MV-4-11 (cell line): ENCODE measurements at regions not wholly inside any gene's neighbourhood (a gene's known extent, or its start where the extent isn't known, plus 50 kb on each side); places are given as distances from the start of the nearest gene placed in this dataset.
"Not testable (repeated sequence)": the region's sequence is repeated elsewhere in the genome, so short reads cannot be mapped to it uniquely, and the experiment has no call there.

Experiments used
- DNase-seq: peaks from one replicate; lab custom pipeline; 2025; lab: John Stamatoyannopoulos, UW

DNA sequence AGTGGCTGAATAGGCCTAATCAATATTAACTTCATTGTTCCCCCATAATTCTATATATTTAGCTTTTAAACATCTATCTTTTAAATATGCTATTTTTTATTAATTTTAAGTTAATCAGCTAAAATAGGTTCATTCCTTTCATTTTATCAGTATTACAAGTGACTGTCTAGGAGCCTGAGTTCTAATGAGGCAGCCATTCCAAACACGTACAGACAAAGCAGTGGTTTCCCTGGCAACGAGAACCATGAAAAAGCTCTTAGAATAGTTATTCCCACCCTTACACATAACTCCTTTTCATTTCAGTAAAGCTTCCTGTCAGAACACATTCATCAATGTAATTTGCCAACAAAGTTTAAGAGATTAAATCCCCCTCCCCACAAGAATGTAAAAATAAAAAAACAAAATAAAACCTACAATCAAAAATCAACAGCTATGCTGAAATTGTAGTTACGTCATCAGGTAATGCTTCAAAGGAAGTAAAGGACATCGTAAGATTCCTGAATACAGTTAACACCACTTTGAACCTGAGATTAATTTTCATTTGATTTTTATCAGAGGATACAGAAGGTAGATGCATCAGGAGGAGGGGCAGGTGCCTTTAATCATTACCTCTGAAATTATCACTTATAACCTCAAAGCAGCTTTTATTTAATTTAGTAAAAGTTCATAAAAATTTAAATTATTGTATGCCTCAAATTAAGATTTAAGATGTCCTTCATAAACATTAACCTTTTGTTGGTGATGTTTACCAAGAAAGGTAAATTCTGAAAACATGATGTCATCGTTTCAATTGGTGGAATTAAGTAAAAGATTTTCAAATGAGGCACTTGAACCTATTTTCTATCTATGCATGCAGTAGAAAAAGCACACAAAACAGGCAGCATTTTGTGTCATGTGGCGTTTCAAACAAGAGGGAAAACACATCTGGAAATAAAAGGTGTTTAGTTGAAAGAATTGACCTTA, 967.2 kb upstream of the FOXG1 start:
- not testable (repeated sequence) for DNase-seq

DNA sequence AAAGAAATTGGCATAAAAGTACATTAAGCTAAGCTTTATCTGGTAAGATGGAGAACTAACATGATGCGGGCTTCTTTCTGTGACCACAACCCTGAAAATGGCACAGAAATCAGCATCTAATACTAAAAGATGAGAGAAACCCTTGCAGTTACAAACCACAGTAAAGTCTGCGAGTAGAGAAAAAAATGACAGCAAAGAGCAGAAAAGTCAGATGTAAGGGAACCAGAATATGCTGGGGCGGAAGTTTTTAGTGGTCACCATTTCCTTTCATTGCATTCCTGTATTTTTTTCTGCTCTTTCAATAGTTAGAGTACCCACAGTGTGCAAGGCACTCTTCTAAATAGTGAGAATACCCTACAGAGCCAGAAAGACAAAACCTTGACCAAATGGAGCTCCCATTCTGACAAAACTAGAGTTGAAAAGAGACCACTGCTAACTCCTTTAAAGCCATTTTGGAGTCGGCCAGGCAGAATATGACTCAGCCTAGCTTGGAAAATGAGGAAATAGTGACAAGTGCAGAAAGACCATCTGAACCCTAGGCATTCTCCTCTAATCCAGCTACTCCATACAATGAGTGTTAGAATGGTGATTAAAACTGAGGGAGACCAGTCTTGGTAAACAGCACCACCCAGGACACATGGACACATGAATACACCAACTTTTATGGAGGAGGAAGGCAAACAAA, 948.7 kb upstream of the FOXG1 start:
- DNase-seq = peak; percentile 87

- DNase-seq = peak; percentile 96
Observed at GRCh38 chr14:27826149-27826548, 940.4 kb upstream of the FOXG1 start.

DNA sequence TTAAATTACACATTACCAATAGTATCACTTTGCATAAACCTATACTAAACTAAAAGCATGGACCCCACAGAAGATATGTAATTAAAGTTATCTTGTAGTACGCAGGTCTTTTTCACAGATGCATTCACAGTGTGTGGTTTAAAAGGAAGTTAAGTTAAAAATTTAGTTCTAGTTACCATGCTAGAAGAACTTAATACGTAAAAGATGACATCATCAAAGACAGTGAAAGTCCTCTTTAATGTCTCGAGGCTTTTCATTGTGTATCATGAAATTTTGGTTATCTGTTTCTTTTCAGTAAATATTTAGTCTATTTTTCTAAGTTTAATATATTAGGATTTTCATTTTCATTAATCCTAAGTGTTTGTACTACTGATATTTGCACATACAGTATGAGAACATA, 934.6 kb upstream of the FOXG1 start:
- DNase-seq = not testable (repeated sequence)

DNA sequence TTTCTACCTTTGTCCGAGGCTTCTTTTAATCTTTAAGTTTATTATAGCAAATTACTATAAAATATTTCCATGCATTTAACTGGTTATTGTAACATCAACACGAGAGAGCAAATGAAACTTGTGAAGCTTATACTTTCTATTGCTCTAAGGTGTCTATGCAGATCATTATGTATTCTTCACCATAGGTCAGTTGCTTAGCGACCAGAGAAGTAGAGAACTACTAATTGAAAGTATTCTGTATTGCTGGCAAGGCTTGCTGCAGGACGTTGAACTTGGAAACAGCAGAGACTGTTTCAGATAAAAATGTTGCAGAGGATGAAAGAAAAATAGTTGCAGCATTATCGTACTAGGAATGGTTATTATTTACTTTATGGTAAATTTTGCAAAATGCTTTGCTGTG, 933.6 kb upstream of the FOXG1 start:
- not testable (repeated sequence) for DNase-seq

- DNase-seq = no peak
Observed at GRCh38 chr14:27836386-27836785, 930.2 kb upstream of the FOXG1 start.

- DNase-seq = no peak
Observed at GRCh38 chr14:27845241-27845850, 921.2 kb upstream of the FOXG1 start.

DNA sequence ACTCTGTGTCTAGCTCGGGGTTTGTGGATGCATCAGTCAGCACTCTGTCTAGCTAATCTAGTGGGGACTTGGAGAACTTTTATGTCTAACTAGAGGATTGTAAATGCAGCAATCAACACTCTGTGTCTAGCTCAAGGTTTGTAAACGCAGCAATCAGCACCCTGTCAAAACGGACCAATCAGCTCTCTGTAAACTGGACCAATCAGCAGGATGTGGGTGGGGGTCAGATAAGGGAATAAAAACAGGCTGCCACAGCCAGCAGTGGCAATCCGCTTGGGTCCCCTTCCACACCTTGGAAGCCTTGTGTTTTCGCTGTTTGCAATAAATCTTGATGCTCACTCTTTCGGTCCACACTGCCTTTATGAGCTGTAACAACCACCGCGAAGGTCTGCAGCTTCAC, 920.7 kb upstream of the FOXG1 start:
- DNase-seq = no peak

- DNase-seq = not testable (repeated sequence)
Observed at GRCh38 chr14:27847480-27847879, 919.1 kb upstream of the FOXG1 start.

DNA sequence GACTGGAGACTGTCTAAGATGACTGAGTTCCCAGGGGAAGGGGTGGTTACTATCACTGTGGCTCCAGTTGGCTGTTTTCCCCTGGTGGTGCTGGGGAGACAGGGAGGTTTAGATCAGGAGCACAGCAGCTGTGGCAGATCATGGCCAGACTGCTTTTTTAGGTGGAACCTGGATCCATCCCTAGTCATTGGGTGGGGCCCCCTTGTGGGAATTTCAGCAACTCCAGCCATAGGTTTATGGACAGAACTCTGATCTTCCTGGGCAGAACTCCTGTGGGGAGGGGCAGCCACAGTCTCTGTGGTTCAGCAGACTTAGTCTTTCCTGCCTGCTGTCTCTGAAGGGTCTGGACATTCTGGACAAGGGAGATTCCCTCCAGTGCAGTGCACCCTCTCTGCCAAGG, 917.4 kb upstream of the FOXG1 start:
- DNase-seq = not testable (repeated sequence)

- no peak for DNase-seq
Observed at GRCh38 chr14:27862684-27863083, 903.9 kb upstream of the FOXG1 start.

DNA sequence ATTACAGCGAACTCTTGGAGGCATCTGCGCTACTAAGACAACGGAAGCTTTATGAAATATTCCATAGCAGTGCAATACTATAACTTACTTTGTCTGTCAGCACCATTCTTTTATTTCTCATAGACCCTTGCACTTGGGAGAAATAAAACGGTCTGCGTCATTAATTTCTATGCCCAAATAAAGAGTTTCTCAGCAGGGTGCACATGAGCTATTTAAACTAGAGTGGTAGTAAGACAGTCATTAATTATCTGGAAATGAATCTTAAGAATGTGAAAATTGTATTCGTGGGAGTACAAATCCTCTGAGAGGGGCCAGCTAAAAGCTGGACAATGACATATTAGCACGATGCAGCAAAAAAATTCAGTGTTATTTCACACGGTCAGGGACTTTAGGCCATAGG, 903.4 kb upstream of the FOXG1 start:
- no peak for DNase-seq

DNA sequence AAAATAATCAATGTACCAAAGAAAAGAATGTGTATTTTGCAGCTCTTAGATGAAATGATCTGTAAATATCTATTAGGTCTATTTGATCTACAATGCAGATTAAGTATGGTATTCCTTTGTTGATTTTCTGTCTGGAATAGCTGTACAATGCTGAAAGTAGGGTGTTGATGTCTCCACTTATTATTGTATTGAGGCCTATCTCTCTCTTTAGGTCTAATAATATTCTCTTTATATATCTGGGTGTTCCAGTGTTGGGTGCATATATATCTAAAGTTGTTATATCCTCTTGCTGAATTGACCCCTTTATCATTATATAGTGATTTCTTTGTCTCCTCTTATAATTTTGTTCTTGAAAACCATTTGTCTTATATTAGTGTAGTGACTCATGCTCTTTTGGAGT, 885.5 kb upstream of the FOXG1 start:
- no peak for DNase-seq

DNA sequence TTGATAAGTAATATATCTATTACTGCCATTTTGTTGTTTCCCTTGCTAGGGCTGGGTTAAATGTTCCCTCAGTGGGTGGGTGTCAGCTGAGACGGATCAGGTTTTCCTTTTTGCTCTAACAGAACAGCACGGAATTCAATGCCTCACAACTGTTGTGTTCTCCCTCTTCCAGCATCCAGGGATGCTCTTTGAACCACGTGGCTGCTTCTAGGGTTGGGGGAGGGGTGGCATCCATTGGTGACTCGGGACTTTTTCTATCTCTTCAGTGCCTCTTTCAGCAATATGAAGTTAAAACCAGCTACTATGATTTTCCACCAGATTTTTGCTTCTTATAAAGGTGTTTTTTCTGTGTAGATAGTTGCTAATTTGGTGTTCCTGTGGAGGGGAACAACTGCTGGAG, 884.9 kb upstream of the FOXG1 start:
- no peak for DNase-seq

DNA sequence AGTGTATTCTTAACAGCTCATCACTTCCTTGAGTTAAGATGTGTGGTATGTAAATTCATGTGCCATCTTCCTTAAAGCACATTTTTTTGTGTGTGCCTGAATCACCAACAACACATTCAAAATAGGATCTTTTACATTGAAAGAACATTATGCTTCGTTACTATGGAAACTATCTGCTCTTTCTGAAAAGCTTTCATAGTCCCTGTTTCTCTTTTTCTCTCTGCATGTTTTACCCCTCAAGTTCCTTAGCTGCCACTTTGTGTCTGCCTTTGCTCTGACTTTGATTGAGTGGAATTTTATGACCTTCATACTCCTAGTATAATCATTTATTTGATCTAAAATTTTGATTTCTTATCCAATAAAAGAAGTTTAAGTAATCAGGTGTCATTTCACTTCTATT, 880.3 kb upstream of the FOXG1 start:
- no peak for DNase-seq

DNA sequence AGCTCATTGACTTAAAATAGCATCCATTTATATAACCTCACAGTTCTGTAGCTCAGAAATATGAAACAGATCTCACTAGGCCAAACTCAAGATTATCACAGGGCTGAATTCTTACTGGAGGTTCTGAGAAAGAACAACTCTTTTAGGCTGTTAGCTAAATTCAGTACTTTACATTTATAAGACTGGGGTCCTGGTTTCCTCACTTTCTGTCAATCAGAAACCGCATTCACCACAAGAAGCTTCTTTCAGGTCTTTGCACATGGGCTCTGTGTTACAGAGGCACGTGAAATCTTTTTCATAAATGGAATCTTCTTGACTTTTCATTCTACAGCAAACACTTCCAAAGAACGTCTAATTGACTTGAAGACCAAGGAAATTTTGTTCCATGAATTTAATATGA, 876.3 kb upstream of the FOXG1 start:
- DNase-seq = no peak

DNA sequence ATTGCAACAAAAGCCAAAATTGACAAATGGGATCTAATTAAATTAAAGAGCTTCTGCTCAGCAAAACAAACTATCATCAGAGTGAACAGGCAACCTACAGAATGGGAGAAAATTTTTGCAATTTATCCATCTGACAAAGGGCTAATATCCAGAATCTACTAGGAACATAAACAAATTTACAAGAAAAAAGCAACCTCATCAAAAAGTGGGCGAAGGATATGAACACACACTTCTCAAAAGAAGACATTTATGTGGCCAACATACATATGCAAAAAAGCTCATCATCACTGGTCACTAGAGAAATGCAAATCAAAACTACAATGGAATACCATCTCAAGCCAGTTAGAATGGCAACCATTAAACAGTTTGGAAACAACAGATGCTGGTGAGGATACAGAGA, 858.1 kb upstream of the FOXG1 start:
- DNase-seq = not testable (repeated sequence)

GRCh38 chr14:27916326-27916725, 850.3 kb upstream of the FOXG1 start:
- DNase-seq = no peak

DNA sequence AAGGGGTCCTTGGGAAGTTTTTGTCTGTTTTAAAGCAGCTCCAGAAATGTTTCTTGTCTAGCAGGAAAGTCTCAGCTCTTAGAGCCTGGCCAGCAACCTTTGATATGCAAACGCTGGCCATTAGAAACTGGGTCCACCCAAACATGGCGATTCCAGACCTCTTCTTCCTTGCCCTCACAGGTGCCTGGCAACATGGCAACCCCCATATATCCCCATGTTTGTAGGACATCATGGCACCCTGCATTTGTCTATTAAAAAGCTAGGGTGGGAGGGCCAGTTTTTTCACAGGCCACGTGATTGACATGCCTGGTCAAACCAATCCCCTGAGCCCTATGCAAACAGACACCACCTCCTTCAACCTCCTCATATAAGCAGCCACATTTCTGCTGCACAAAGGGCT, 848.7 kb upstream of the FOXG1 start:
- DNase-seq = no peak

GRCh38 chr14:27927519-27927918, 839.1 kb upstream of the FOXG1 start:
- no peak for DNase-seq

DNA sequence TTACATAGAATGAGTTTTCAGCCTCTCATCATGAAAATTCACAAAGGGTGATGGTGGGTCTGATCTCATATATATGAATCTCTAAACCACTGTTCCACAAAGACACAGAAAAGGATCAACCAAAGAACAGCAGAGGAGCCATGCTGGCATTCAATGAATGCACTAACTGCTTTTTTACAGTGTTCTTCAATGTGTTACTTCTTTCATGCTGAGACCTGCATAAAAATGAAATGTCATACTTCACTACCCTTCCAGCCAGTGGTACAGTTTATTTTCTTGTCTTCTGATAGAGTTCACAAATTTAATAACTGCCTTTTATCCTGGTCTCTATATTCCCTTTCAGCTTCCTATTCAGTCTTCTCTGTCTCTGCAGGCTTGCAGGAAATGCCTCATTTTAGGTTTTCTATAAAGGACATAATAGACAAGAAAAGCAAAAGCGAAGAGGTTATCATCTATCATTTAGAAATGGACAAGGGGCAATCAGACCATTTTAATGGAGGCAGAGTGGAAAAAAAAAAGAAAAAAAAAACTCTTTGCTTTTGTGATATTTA, 836.7 kb upstream of the FOXG1 start:
- DNase-seq = no peak

- DNase-seq = no peak
Observed at GRCh38 chr14:27938392-27938791, 828.2 kb upstream of the FOXG1 start.

- DNase-seq = no peak
Observed at GRCh38 chr14:27945512-27945911, 821.1 kb upstream of the FOXG1 start.
